Activated CD4-positive, alpha-beta T cell treated with anti-CD3 and anti-CD28 coated beads for 48 hours (primary cell): ENCODE measurements at regions not wholly inside any gene's neighbourhood (a gene's known extent, or its start where the extent isn't known, plus 50 kb on each side); places are given as distances from the start of the nearest gene placed in this dataset.

Experiments
- DNase-seq: peaks from one replicate; pipeline ENCODE4 v3.0.0-alpha.2; 2020

DNA sequence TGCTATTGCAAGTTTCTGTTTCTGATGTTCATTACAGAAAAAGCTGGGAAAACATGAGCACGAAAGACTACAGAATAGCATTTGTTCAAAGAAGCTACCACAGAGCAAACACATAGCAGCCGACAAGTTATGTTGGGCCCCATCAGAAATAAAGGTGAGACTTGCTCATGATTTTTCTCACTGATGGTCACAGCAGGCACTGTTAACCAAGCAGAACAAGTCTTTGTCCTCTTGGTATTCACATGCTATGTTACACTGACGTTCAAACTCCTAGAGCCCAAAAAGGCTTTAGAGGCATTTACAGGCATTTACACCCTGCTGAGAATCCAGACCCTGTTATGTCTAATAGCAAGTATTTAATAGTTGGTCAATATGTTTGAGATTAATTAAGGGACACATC is 235.0 kb upstream of the HNMT start:
- no peak for DNase-seq

DNA sequence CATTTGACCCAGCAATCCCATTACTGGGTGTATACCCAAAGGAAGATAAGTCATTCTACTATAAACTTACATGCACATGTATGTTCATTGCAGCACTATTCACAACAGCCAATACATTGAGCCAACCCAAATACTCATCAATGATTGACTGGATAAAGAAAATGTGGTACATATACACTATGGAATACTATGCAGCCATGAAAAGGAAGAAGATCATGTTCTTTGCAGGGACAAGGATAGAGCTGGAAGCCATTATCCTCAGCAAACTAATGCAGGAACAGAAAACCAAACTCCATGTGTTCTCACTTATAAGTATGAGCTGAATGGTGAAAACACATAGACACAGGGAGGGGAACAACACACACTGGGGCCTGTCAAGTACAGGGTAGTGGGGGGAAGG is 226.7 kb upstream of the HNMT start:
- no peak for DNase-seq

DNA sequence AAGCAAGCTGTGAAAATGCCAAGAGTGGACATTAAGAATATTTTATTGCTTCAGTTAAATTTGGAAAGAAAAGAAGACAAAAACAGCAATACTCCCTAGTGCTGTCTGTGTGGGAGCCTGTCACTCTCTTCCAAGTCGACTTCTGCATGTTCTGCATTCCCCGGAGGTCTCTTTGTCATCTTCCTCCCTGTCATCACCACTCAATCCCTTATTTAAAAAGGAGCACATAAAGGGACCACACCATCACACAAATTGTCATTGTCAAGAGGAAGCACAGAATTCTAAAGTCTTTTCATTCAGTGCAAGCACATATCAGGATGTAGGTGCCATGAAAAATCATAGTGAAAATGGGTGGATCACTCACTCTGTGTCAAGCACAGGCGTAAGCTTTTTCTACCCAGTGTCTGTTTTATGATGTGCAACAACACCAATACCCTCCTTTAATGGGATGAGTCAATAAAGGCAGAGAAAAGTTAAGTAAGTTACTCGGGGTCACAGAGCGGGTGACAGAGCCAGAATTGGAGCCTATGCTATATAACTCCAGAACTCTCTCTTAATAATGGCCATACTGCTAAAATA is 222.4 kb upstream of the HNMT start:
- no peak for DNase-seq

DNA sequence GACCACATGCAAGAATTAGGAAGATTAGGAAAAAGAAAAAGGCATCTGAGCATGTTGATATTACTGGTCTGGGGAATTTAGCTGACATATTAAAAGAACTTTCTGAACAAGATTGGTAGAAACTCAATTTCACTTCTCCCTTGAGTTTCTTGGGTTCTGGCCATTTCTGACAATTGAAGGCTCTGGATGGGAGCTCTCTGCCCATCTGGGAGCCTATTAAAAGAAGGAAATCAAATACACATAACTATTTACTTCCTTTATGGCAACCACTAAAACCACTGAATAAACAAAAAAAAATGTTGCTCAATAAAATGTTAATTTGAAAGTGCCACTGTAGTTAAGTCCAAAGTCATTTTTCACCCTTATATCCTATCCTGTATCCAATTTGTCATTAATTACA is 216.8 kb upstream of the HNMT start:
- DNase-seq = no peak

GRCh38 chr2:137748533-137748932 is 215.7 kb upstream of the HNMT start:
- DNase-seq = no peak

DNA sequence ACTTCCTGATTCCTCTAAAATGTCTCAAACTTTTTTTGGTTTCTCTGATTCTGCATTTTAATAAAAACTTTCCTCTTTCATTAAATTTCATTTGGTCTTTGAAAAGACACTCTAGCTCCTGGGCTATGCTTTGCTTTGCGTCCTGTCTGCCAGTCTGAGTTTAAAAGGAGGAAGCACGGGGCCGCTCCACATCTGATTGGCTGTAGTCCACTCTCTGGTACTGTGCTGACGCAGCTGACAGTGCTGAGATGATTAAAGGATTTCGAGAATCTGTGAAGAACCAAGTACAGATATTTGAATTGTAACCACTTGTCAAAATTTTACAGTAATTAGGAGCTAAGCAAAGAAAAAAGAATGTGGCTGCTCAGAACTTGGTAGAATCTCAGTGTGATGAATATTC is 199.6 kb upstream of the HNMT start:
- DNase-seq = no peak

- no peak for DNase-seq
Measured at GRCh38 chr2:137769406-137769805, 194.9 kb upstream of the HNMT start.

DNA sequence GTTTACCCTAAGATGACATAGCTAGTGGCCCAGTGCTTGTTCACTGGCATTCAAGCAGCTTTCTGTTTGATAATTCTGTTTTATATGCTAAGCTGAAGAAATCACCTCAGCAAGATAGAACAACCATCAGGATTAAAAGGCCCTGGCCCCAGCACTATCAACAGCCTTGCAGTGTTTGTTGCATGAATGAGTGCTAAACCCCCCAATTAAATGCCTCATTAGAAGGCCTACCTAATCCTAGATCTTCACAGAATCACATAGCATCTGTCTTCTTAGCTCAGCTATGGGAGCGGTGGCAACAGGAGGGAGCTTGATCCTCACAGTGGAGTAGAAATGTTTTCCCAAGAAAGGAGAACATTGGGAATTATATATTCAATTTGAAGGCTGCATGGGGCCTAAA is 194.1 kb upstream of the HNMT start:
- no peak for DNase-seq

DNA sequence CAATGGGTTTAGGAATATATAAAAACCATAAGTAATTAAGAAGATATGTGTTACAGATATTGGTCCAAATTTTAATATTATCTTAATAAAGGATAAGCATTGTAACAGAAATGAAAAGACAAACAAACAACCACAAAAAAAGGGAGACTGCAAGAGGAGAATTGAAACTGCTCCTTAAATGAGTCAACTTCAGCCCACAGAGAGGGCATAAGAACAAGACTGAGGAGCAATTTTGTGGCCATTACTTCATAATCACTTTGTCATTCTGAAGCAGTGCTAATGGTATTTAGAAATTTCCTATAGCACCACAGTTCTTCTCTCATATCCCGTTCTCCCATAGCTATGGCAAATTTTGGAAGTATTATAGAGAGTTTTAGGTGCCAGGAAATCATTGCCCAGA is 193.2 kb upstream of the HNMT start:
- DNase-seq = no peak

DNA sequence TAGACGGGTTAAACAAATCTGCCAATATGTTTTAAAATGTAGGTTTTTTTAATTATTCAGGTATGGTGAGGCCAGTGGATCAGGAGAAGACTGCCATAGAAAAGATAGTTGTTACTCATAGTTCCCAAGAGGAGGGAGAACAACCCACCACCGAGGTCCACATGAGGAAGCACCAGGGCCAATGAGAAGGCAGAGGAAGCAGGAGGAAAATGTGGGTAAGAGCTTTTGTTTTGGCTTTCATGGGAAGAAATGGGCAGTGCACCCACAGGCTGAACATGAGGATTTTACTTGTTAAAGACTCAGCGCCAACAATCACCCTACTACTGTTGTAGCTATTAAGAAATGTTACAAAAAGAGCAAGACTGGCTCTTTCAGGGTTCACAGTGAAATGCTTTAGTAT is 191.8 kb upstream of the HNMT start:
- no peak for DNase-seq

DNA sequence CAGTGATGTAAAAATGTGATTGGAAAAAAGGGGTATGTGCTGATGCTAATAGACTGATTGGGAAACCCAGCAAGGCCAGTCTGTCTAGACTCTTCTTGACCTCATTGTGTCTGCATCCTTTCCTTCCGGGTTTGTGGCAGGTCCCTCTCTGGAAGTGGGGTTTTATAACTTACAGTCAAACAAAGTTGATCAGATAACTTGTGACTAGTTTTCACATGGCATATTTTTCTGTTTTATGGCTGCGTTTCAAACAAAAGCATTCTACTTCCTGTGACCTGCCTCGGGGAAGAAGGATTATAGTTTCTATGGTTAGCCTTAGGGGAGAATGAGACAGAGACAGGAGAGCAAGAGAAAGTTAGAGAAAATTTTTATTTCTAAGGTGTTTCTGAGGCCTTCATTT is 188.7 kb upstream of the HNMT start:
- no peak for DNase-seq

GRCh38 chr2:137776697-137777096 is 187.6 kb upstream of the HNMT start:
- no peak for DNase-seq

DNA sequence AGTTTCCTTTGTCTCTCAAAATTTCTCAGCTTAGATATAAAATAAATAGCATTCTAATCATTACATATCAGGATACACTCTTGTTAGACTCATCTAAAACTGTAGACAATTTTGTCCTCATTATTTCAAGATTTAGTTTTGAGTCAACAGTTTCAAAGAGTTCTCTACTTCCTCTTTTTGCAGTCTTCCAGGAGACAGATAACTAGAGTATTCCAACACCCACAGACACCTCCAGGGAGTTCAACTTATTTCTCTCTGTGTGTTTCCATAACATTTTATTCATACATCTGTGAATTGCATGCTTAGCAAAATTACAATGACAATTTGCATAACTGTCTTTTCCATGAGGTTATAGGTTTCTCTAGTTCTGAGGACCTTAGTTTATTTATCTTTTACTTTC is 166.6 kb upstream of the HNMT start:
- no peak for DNase-seq

DNA sequence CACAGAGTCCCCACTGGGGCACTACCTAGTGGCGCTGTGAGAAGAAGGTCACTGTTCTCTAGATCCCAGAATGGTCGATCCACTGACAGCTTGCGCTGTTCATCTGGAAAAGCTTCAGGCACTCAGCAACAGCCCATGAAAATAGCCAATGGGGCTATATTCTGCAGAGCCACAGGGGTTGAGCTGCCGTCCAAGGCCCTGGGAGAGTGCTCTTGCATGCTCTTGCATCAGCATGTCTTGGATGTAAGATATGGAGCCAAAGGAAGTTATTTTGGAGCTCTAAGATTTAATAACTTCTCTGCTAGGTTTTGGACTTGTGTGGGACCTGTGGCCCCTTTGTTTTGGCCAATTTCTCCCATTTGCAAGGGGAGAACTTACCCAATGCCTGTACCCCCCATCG is 164.7 kb upstream of the HNMT start:
- DNase-seq = no peak

DNA sequence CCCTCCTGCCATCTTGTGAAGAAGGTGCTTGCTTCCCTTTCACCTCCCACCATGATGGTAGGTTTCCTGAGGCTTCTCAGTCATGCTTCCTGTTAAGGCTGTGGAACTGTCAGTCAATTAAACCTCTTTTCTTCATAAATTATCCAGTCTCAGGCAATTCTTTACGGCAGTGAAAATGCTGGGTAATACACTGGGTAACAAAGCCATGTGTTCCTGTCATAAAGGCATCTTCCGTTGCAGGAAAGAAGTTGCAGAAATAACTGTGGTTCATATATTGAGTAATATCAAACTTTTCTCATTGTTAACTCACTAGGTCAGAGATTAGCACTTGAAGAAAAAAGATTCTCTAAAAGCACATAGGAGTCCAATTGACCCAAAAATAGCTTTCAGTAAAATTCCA is 163.9 kb upstream of the HNMT start:
- no peak for DNase-seq

- no peak for DNase-seq
Measured at GRCh38 chr2:137801228-137801627, 163.0 kb upstream of the HNMT start.

GRCh38 chr2:137802038-137802437 is 162.2 kb upstream of the HNMT start:
- no peak for DNase-seq

DNA sequence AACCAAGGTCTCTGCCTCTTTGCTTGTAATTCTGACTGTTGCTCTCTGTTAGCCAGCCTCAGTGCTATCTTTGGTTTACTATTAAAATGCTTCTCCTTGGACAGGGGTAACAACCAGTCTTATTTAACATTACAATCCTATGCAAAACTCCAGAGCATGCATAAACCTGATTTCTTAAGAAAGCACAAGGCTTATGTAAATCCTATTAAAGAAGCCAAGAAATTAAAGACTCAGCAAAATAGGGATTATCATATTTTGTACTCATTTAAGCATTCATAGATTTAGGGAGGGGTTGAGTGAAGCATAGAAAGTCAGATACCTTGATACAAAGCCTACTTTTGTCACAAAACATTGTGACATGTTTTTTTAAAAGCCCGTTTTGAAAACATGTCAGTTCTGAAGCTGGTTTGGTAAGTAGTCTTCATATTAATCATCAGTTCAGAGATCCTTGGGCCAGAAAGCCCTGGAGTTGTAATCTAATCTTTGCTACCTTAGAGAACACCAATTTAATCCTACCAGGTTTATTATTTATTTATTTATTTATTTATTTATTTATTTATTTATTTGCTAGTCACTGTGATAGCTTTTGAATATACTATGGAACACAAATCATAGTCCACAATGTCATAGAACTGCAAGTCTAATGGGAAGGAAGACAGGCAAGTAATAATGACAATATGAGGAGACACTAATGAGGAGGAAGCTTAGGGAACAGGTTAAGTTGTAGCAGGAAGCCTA is 158.0 kb upstream of the HNMT start:
- no peak for DNase-seq

DNA sequence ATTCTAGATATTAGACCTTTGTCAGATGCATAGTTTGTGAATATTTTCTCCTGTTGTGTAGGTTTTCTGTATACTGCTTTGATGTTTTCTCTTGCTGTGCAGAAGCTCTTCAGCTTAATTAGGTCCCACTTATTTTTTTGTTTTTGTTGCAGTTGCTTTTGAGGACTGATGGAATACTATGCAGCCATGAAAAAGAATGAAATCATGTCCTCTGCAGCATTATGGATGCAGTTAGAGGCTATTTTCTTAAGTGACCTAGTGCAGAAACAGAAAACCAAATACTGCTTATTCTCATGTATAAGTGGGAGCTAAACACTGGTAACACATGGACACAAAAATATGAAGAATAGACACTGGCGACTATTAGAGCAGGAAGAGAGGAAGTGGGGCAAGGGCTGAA is 155.0 kb upstream of the HNMT start:
- DNase-seq = no peak

GRCh38 chr2:137809837-137810236 is 154.4 kb upstream of the HNMT start:
- DNase-seq = no peak

DNA sequence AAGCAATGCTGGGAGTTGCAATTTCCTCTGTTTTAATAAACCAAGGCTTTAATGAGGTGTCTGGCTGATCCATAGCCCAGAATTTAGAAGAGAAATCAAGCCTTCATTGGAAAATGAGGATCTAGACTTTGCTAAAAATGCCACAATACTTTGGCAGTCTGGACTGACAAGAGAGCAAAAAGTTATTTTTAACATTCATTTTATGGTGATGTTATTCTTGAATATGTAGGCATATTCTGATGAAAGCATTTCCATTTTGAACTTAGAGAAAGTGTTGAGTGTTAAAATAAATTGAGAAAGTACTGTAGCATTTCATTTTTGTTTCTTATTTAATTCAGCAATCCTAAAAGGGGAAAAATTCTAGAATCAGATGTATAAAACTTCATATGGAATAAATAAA is 151.8 kb upstream of the HNMT start:
- no peak for DNase-seq

- DNase-seq = no peak
Measured at GRCh38 chr2:137813176-137813575, 151.1 kb upstream of the HNMT start.

- DNase-seq = no peak
Measured at GRCh38 chr2:137817058-137817457, 147.2 kb upstream of the HNMT start.

DNA sequence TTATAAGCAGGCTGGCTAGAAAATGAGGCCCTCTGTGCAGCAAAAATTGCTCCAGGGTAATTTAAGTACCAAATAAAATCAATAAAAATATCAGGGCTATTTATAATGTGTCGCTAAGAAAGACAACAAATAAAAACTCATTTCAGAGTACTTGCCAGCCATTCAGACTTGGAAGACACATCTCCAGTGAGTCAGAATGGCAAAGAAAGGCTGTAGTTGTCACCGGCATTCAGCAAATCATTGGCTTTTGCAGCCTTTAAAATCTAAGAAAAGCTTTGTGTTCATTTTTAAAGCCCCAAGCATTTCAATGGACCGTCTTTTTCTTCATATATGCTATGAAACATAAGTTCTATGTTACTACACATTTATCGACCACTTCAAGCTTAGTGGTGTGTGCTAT is 141.1 kb upstream of the HNMT start:
- no peak for DNase-seq

- no peak for DNase-seq
Measured at GRCh38 chr2:137824501-137824900, 139.8 kb upstream of the HNMT start.
